ENCODE measurements at regions not wholly inside any gene's neighbourhood (a gene's known extent, or its start where the extent isn't known, plus 50 kb on each side); places are given as distances from the start of the nearest gene placed in this dataset.

GRCh38 chr5:163362840-163363371 lies 74.5 kb upstream of the CCNG1 start:
- ChIA-PET CTCF (interaction anchor here (1.5 kb wide), 1 partner anchor 46 kb away, joined by 5 read pairs; no protein-coding TSS in a partner anchor), POLR2A (no interaction called here)

GRCh38 chr5:163363389-163363788 lies 74.0 kb upstream of the CCNG1 start:
- DNase-seq (ENCODE audit: extremely low spot score) = no peak
- CTCF ChIA-PET = interaction anchor here (1.5 kb wide), 1 partner anchor 45 kb away, joined by 5 read pairs; no protein-coding TSS in a partner anchor
- POLR2A ChIA-PET = no interaction called here
- no peak for TF ChIP-seq CTCF (IDR thresholded peaks at IDR 0.05; ENCODE audit: control extremely low read depth, extremely low read depth, low read depth, missing control alignments)

More at GRCh38 chr5:163362840-163363371, 74.5 kb upstream of the CCNG1 start:
- no peak for TF ChIP-seq CTCF (IDR thresholded peaks at IDR 0.05; ENCODE audit: control extremely low read depth, extremely low read depth, low read depth, missing control alignments)
- DNase-seq (ENCODE audit: extremely low spot score) = no peak

- CTCF ChIA-PET = interaction anchor here (0.8 to 1.4 kb wide), 2 partner anchors 12 to 42 kb away, joined by 3 to 4 read pairs; no protein-coding TSS in a partner anchor
- POLR2A ChIA-PET = no interaction called here
- TF ChIP-seq CTCF (IDR thresholded peaks at IDR 0.05; ENCODE audit: control extremely low read depth, extremely low read depth, low read depth, missing control alignments) = no peak
- no peak for DNase-seq (ENCODE audit: extremely low spot score)
These were observed 70.6 kb upstream of the CCNG1 start for GRCh38 chr5:163366757-163367156.

- DNase-seq (ENCODE audit: extremely low spot score) = no peak
- TF ChIP-seq CTCF (IDR thresholded peaks at IDR 0.05; ENCODE audit: control extremely low read depth, extremely low read depth, low read depth, missing control alignments) = no peak
- ChIA-PET POLR2A (no interaction called here), CTCF (interaction anchor here (1.1 to 1.9 kb wide), 2 partner anchors 12 to 22 kb away, joined by 3 to 4 read pairs; no protein-coding TSS in a partner anchor)
These were observed 67.5 kb upstream of the CCNG1 start for GRCh38 chr5:163369776-163370385.

- ChIA-PET CTCF (interaction anchor here (1.4 to 3.2 kb wide), 2 partner anchors 28 to 35 kb away, joined by 3 to 10 read pairs; no protein-coding TSS in a partner anchor), POLR2A (no interaction called here)
- no peak for TF ChIP-seq CTCF (IDR thresholded peaks at IDR 0.05; ENCODE audit: control extremely low read depth, extremely low read depth, low read depth, missing control alignments)
- DNase-seq (ENCODE audit: extremely low spot score) = no peak
These were observed 63.8 kb upstream of the CCNG1 start for GRCh38 chr5:163373436-163374084.

- CTCF ChIA-PET = interaction anchor here (1.1 to 1.3 kb wide), 2 partner anchors 9 to 15 kb away, joined by 3 read pairs; no protein-coding TSS in a partner anchor
- POLR2A ChIA-PET = no interaction called here
- no peak for TF ChIP-seq CTCF (IDR thresholded peaks at IDR 0.05; ENCODE audit: control extremely low read depth, extremely low read depth, low read depth, missing control alignments)
- no peak for DNase-seq (ENCODE audit: extremely low spot score)
These were observed 59.4 kb upstream of the CCNG1 start for GRCh38 chr5:163377982-163378381.
